Thymus (tissue), 11 donors: ENCODE measurements at regions not wholly inside any gene's neighbourhood (a gene's known extent, or its start where the extent isn't known, plus 50 kb on each side); places are given as distances from the start of the nearest gene placed in this dataset.
"Not testable (repeated sequence)": the region's sequence is repeated elsewhere in the genome, so short reads cannot be mapped to it uniquely, and the experiment has no call there.

Source experiments
- DNase-seq, 9 donors: peaks; one replicate each; pipeline ENCODE4 v3.0.0-alpha.2; 2013; ENCODE audit warnings: low spot score in 9 of 9, low read depth in 6 of 9, missing footprints in 1 of 9
- H3K27ac ChIP-seq, 2 donors: one replicate each; pipeline ENCODE4 v1.5.1; 2013; ENCODE audit warnings: control low read depth in 1 of 2, low read depth in 1 of 2, low read length in 1 of 2, mild to moderate bottlenecking in 1 of 2, moderate library complexity in 1 of 2
- H3K27me3 ChIP-seq, 2 donors: one replicate each; pipeline ENCODE4 v1.5.1; 2013; ENCODE audit warnings: low read length in 1 of 2; ENCODE audit not compliant: control insufficient read depth in 2 of 2, insufficient read depth in 1 of 2
- H3K36me3 ChIP-seq, 2 donors: one replicate each; pipeline ENCODE4 v1.5.1; 2013; ENCODE audit warnings: low read length in 1 of 2, mild to moderate bottlenecking in 1 of 2, moderate library complexity in 1 of 2; ENCODE audit not compliant: control insufficient read depth in 2 of 2, insufficient read depth in 2 of 2
- H3K4me1 ChIP-seq, 2 donors: one replicate each; pipeline ENCODE4 v1.5.1; 2013; ENCODE audit warnings: low read length in 2 of 2; ENCODE audit not compliant: control insufficient read depth in 2 of 2, insufficient read depth in 2 of 2
- H3K4me3 ChIP-seq, 2 donors: one replicate each; pipeline ENCODE4 v1.5.1; 2013; ENCODE audit warnings: low read length in 2 of 2, control low read depth in 1 of 2, mild to moderate bottlenecking in 1 of 2
- H3K9me3 ChIP-seq, 2 donors: one replicate each; pipeline ENCODE4 v1.5.1; 2013; ENCODE audit warnings: low read length in 1 of 2, mild to moderate bottlenecking in 1 of 2; ENCODE audit not compliant: control insufficient read depth in 2 of 2, insufficient read depth in 1 of 2
- WGBS: extraction: QIAGEN DNeasy Blood & Tissue Kit; methylation state at CpG from one replicate; pipeline ENCODE4 v1.1.7; 2013; 5-methylcytosine and 5-hydroxymethylcytosine counted together
- donor health status: healthy.

- H3K27ac ChIP-seq = no peak overlapping the region
- no peak for DNase-seq
These were observed 111.0 kb upstream of the ANTXRL start for GRCh38 chr10:46175831-46176230.

GRCh38 chr10:46187431-46187830, 99.4 kb upstream of the ANTXRL start:
- not testable (repeated sequence) for DNase-seq, H3K4me1 ChIP-seq, H3K27ac ChIP-seq, H3K4me3 ChIP-seq, H3K36me3 ChIP-seq, H3K27me3 ChIP-seq, H3K9me3 ChIP-seq
- WGBS = 97% methylated on average over 3 of the region's 3 CpGs

More at GRCh38 chr10:46175831-46176230, 111.0 kb upstream of the ANTXRL start:
- Histone ChIP-seq H3K36me3 (no peaks in the 10 kb centered on the region), H3K4me1 (no peaks in the 10 kb centered on the region), H3K4me3 (no peak overlapping the region), H3K9me3 (no peaks in the 10 kb centered on the region), H3K27me3 (no peaks in the 10 kb centered on the region)

- WGBS = 97% methylated on average over 3 of the region's 3 CpGs
- Histone ChIP-seq H3K27ac (no peak overlapping the region), H3K9me3 (no peaks in the 10 kb centered on the region), H3K36me3 (peaks cover 0 to 2% of the 10 kb centered on the region in 2 donors), H3K4me1 (no peaks in the 10 kb centered on the region), H3K27me3 (no peaks in the 10 kb centered on the region), H3K4me3 (no peak overlapping the region)
- DNase-seq = no peak
These were observed 89.7 kb upstream of the ANTXRL start for GRCh38 chr10:46197050-46197449.

- H3K4me3 ChIP-seq = no peak overlapping the region
- no peak for DNase-seq
- H3K27ac ChIP-seq = no peak overlapping the region
- peaks cover 0 to 2% of the 10 kb centered on the region in 2 donors for H3K36me3 ChIP-seq
- no peaks in the 10 kb centered on the region for H3K9me3 ChIP-seq
- H3K4me1 ChIP-seq = no peaks in the 10 kb centered on the region
- H3K27me3 ChIP-seq = no peaks in the 10 kb centered on the region
These were observed 88.3 kb upstream of the ANTXRL start for GRCh38 chr10:46198516-46198915.

- 76% methylated on average over 1 of the region's 1 CpG for WGBS
- H3K4me3 ChIP-seq, H3K36me3 ChIP-seq, DNase-seq, H3K4me1 ChIP-seq, H3K27me3 ChIP-seq, H3K27ac ChIP-seq, H3K9me3 ChIP-seq: not testable (repeated sequence)
These were observed 84.4 kb upstream of the ANTXRL start for GRCh38 chr10:46202405-46202804.

- not testable (repeated sequence) for DNase-seq, H3K4me1 ChIP-seq, H3K27ac ChIP-seq
These were observed 82.2 kb upstream of the ANTXRL start for GRCh38 chr10:46204482-46205102.

GRCh38 chr10:46210427-46210826, 76.4 kb upstream of the ANTXRL start:
- not testable (repeated sequence) for H3K4me3 ChIP-seq, H3K9me3 ChIP-seq, H3K36me3 ChIP-seq, DNase-seq, H3K4me1 ChIP-seq, H3K27me3 ChIP-seq, H3K27ac ChIP-seq
- no CpG with 5 or more reads among the region's 2 CpGs for WGBS

More at GRCh38 chr10:46204482-46205102, 82.2 kb upstream of the ANTXRL start:
- WGBS = 96% methylated on average over 20 of the region's 20 CpGs
- H3K36me3 ChIP-seq, H3K9me3 ChIP-seq, H3K4me3 ChIP-seq, H3K27me3 ChIP-seq: not testable (repeated sequence)

GRCh38 chr10:46215426-46215825, 71.4 kb upstream of the ANTXRL start:
- H3K27ac ChIP-seq = no peak overlapping the region
- H3K4me3 ChIP-seq = no peak overlapping the region
- peaks cover 0 to 26% of the 10 kb centered on the region in 2 donors for H3K4me1 ChIP-seq
- no peaks in the 10 kb centered on the region for H3K9me3 ChIP-seq
- no peak for DNase-seq
- peaks cover 37 to 40% of the 10 kb centered on the region in 2 donors for H3K36me3 ChIP-seq
- H3K27me3 ChIP-seq = no peaks in the 10 kb centered on the region
- WGBS = 99% methylated on average over 4 of the region's 4 CpGs

- Histone ChIP-seq H3K36me3 (peaks cover 37 to 46% of the 10 kb centered on the region in 2 donors), H3K4me3 (no peak overlapping the region), H3K27me3 (no peaks in the 10 kb centered on the region), H3K9me3 (no peaks in the 10 kb centered on the region), H3K27ac (no peak overlapping the region), H3K4me1 (peaks cover 0 to 30% of the 10 kb centered on the region in 2 donors)
- no peak for DNase-seq
- 98% methylated on average over 6 of the region's 6 CpGs for WGBS
These were observed 70.7 kb upstream of the ANTXRL start for GRCh38 chr10:46216003-46216634.
